ENCODE measurements at regions not wholly inside any gene's neighbourhood (a gene's known extent, or its start where the extent isn't known, plus 50 kb on each side); places are given as distances from the start of the nearest gene placed in this dataset.

- TF ChIP-seq CTCF (IDR thresholded peaks at IDR 0.05) (no peak), POLR2A (IDR thresholded peaks at IDR 0.05) (no peak)
Observed at GRCh38 chr2:220424561-220424960, 797.1 kb downstream of the SLC4A3 start.

Measured in thyroid gland (tissue), 4 donors.